CD14-positive monocyte (primary cell): ENCODE measurements at regions not wholly inside any gene's neighbourhood (a gene's known extent, or its start where the extent isn't known, plus 50 kb on each side); places are given as distances from the start of the nearest gene placed in this dataset.

Experiments
- DNase-seq, 3 donors: peaks; one replicate each; pipeline ENCODE4 v3.0.0-alpha.2; 2011 to 2022
- H2AFZ ChIP-seq: 2 replicates; pipeline ENCODE4 v1.6.0; 2012; ENCODE audit warnings: mild to moderate bottlenecking, low read depth, low read length, inconsistent platforms; ENCODE audit not compliant: insufficient read depth, poor library complexity, severe bottlenecking
- H3K27ac ChIP-seq, 2 donors: 1 replicate in 1 of 2; 2 replicates in 1 of 2; pipeline ENCODE4 v1.5.1; 2012 to 2013; ENCODE audit warnings: low read length in 2 of 2, control low read depth in 1 of 2, inconsistent platforms in 1 of 2, low read depth in 1 of 2, mild to moderate bottlenecking in 1 of 2
- H3K27me3 ChIP-seq, 2 donors: one replicate each; pipeline versions ENCODE4 v1.6.0 to v1.6.1; 2011 to 2013; ENCODE audit warnings: low read length in 2 of 2; ENCODE audit not compliant: control insufficient read depth in 2 of 2, insufficient read depth in 2 of 2
- H3K36me3 ChIP-seq, 2 donors: replicated peaks in 1 of 2; 1 replicate in 1 of 2; 2 replicates in 1 of 2; pipeline versions ENCODE4 v1.5.1 to v1.6.1; 2012 to 2013; ENCODE audit warnings: low read length in 2 of 2, control low read depth in 1 of 2, inconsistent platforms in 1 of 2, mild to moderate bottlenecking in 1 of 2; ENCODE audit not compliant: insufficient read depth in 2 of 2, control insufficient read depth in 1 of 2
- H3K4me1 ChIP-seq, 2 donors: 1 replicate in 1 of 2; 2 replicates in 1 of 2; pipeline versions ENCODE4 v1.5.1 to v1.6.1; 2012 to 2013; ENCODE audit warnings: low read length in 2 of 2, control low read depth in 1 of 2, inconsistent platforms in 1 of 2, mild to moderate bottlenecking in 1 of 2, moderate library complexity in 1 of 2; ENCODE audit not compliant: insufficient read depth in 2 of 2, control insufficient read depth in 1 of 2
- H3K4me2 ChIP-seq: replicated peaks from 2 replicates; pipeline ENCODE3; 2012; ENCODE audit warnings: low read length, moderate library complexity, mild to moderate bottlenecking; ENCODE audit not compliant: poor library complexity, severe bottlenecking; ENCODE audit errors: extremely low read depth
- H3K4me3 ChIP-seq, 3 experiments: fragments of 200-600 bp in 1 of 3; sonication (generic) in 1 of 3; replicated peaks in 1 of 3; 1 replicate in 2 of 3; 2 replicates in 1 of 3; pipeline ENCODE4 v1.5.1; 2011 to 2013; ENCODE audit warnings: low read length in 3 of 3, mild to moderate bottlenecking in 3 of 3, control low read depth in 2 of 3, low read depth in 2 of 3, inconsistent platforms in 1 of 3, moderate library complexity in 1 of 3
- H3K79me2 ChIP-seq: 2 replicates; pipeline ENCODE4 v1.6.0; 2012; ENCODE audit warnings: mild to moderate bottlenecking, control low read depth, inconsistent platforms, low read length, moderate library complexity; ENCODE audit not compliant: insufficient read depth
- H3K9ac ChIP-seq: 2 replicates; pipeline ENCODE4 v1.6.0; 2017; ENCODE audit warnings: low read length, mild to moderate bottlenecking; ENCODE audit not compliant: insufficient read depth, poor library complexity, severe bottlenecking
- H3K9me3 ChIP-seq, 2 donors: replicated peaks in 1 of 2; 1 replicate in 1 of 2; 2 replicates in 1 of 2; pipeline versions ENCODE4 v1.5.1 to v1.6.1; 2012 to 2013; ENCODE audit warnings: low read length in 2 of 2, control low read depth in 1 of 2; ENCODE audit not compliant: control insufficient read depth in 1 of 2, insufficient read depth in 1 of 2
- H4K20me1 ChIP-seq: 2 replicates; pipeline ENCODE4 v1.6.0; 2012; ENCODE audit warnings: mild to moderate bottlenecking, low read length, control low read depth, moderate library complexity; ENCODE audit not compliant: insufficient read depth
- H3K27ac Mint-ChIP-seq, 7 donors: one replicate each; pipeline ENCODE4 v1.8.0; 2020; ENCODE audit warnings: mild to moderate bottlenecking in 7 of 7, mixed read lengths in 7 of 7, moderate library complexity in 6 of 7, inconsistent platforms in 2 of 7
- H3K27me3 Mint-ChIP-seq, 3 donors: one replicate each; pipeline ENCODE4 v1.8.0; 2021 to 2022; ENCODE audit warnings: low read depth in 3 of 3, mild to moderate bottlenecking in 3 of 3, mixed read lengths in 3 of 3, moderate library complexity in 3 of 3, inconsistent platforms in 1 of 3
- H3K36me3 Mint-ChIP-seq, 2 donors: one replicate each; pipeline ENCODE4 v1.8.0; 2020; ENCODE audit warnings: mixed read lengths in 2 of 2, inconsistent platforms in 1 of 2, mild to moderate bottlenecking in 1 of 2
- H3K4me1 Mint-ChIP-seq: one replicate; pipeline ENCODE4 v1.8.0; 2020; ENCODE audit warnings: mild to moderate bottlenecking, mixed read lengths
- H3K4me3 Mint-ChIP-seq, 2 donors: one replicate each; pipeline ENCODE4 v1.8.0; 2020; ENCODE audit warnings: mild to moderate bottlenecking in 2 of 2, mixed read lengths in 2 of 2, moderate library complexity in 1 of 2
- H3K9me3 Mint-ChIP-seq, 7 donors: one replicate each; pipeline ENCODE4 v1.8.0; 2020 to 2022; ENCODE audit warnings: mixed read lengths in 7 of 7, mild to moderate bottlenecking in 6 of 7, moderate library complexity in 6 of 7, inconsistent platforms in 2 of 7
- whole genome bisulfite sequencing: methylation state at CpG from one replicate; pipeline ENCODE4 v1.1.5; 2013; ENCODE audit warnings: missing lambda C conversion rate; ENCODE audit not compliant: insufficient coverage; 5-methylcytosine and 5-hydroxymethylcytosine counted together
- intact Hi-C, 2 donors: fragments of 100-400 bp; cut with micrococcal nuclease; formaldehyde crosslinking; loops; one replicate each; pipeline versions ENCODE4 v1.15.0 to v1.15.1; 2023
- TF ChIP-seq, protein P1 (sequence below): fragments of 200-600 bp; IDR thresholded peaks from one replicate; pipeline ENCODE4 v1.8.0; 2022; ENCODE audit warnings: antibody characterized with exemption, mild to moderate bottlenecking

GRCh38 chr1:38396606-38397005, 350.0 kb upstream of the POU3F1 start:
- Histone ChIP-seq H4K20me1 (no peaks in the 10 kb centered on the region), H3K79me2 (no peaks in the 10 kb centered on the region), H3K4me3 (no peak overlapping the region), H2AFZ (no peak overlapping the region), H3K27ac (no peak overlapping the region), H3K9ac (no peak overlapping the region), H3K27me3 (no peaks in the 10 kb centered on the region), H3K4me1 (peaks cover 9 to 16% of the 10 kb centered on the region in 2 donors), H3K9me3 (peaks cover 0 to 5% of the 10 kb centered on the region in 2 donors), H3K4me2 (no peak overlapping the region), H3K36me3 (no peaks in the 10 kb centered on the region)
- Mint-ChIP-seq H3K9me3 (peaks cover 7 to 20% (median 10%) of the 10 kb centered on the region in 7 donors), H3K27me3 (peaks cover 6 to 17% (median 8%) of the 10 kb centered on the region in 3 donors), H3K4me1 (peaks cover 19% of the 10 kb centered on the region), H3K27ac (no peak overlapping the region), H3K4me3 (no peak overlapping the region), H3K36me3 (no peaks in the 10 kb centered on the region)
- TF ChIP-seq, protein P1, sequence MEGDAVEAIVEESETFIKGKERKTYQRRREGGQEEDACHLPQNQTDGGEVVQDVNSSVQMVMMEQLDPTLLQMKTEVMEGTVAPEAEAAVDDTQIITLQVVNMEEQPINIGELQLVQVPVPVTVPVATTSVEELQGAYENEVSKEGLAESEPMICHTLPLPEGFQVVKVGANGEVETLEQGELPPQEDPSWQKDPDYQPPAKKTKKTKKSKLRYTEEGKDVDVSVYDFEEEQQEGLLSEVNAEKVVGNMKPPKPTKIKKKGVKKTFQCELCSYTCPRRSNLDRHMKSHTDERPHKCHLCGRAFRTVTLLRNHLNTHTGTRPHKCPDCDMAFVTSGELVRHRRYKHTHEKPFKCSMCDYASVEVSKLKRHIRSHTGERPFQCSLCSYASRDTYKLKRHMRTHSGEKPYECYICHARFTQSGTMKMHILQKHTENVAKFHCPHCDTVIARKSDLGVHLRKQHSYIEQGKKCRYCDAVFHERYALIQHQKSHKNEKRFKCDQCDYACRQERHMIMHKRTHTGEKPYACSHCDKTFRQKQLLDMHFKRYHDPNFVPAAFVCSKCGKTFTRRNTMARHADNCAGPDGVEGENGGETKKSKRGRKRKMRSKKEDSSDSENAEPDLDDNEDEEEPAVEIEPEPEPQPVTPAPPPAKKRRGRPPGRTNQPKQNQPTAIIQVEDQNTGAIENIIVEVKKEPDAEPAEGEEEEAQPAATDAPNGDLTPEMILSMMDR, result no peak
- no peak for DNase-seq
- intact Hi-C loops, result no loop called here
- WGBS, result no CpG with 5 or more reads among the region's 1 CpG

DNA sequence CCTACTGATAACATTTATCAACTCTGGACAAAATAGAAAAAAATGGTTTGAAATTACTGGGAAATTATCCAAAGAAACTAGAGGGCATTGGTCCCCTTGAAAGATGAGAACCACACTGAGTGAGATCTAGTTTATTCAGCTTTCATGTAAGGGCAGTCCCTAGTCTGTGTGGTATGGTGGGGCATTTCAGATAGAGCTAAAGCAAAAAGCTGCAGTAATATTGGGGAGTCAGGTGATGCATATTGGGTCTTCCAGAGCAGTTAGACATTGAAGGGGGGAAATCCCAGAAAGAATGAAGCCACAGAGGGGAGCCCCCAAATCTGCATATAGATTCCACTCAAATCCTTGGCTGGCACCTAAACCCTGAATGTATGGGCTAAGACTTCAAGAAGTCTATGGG, 347.7 kb upstream of the POU3F1 start:
- Histone ChIP-seq H3K4me3 (no peak overlapping the region), H3K4me2 (no peak overlapping the region), H3K36me3 (no peaks in the 10 kb centered on the region), H2AFZ (no peak overlapping the region), H3K79me2 (no peaks in the 10 kb centered on the region), H3K27ac (no peak overlapping the region), H3K9ac (no peak overlapping the region), H3K9me3 (peaks cover 0 to 5% of the 10 kb centered on the region in 2 donors), H4K20me1 (no peaks in the 10 kb centered on the region), H3K27me3 (no peaks in the 10 kb centered on the region), H3K4me1 (peaks cover 9 to 16% of the 10 kb centered on the region in 2 donors)
- H3K27me3 Mint-ChIP-seq, result peaks cover 7 to 11% (median 8%) of the 10 kb centered on the region in 3 donors
- intact Hi-C loops, result no loop called here
- peaks cover 8 to 21% (median 14%) of the 10 kb centered on the region in 7 donors for H3K9me3 Mint-ChIP-seq
- H3K4me3 Mint-ChIP-seq, result no peak overlapping the region
- H3K27ac Mint-ChIP-seq, result no peak overlapping the region
- no peak for DNase-seq
- peaks cover 19% of the 10 kb centered on the region for H3K4me1 Mint-ChIP-seq
- TF ChIP-seq, protein P1, result no peak
- H3K36me3 Mint-ChIP-seq, result no peaks in the 10 kb centered on the region
